Right renal cortex interstitium (tissue), 3 donors: ENCODE measurements at regions not wholly inside any gene's neighbourhood (a gene's known extent, or its start where the extent isn't known, plus 50 kb on each side); places are given as distances from the start of the nearest gene placed in this dataset.

Experiments
- DNase-seq, 3 donors: peaks; one replicate each; pipeline ENCODE4 v3.0.0-alpha.2; 2013; ENCODE audit warnings: low read depth in 3 of 3, low spot score in 2 of 3

GRCh38 chr5:124796495-124796894 is 50.1 kb upstream of the ZNF608 start:
- no peak for DNase-seq

DNA sequence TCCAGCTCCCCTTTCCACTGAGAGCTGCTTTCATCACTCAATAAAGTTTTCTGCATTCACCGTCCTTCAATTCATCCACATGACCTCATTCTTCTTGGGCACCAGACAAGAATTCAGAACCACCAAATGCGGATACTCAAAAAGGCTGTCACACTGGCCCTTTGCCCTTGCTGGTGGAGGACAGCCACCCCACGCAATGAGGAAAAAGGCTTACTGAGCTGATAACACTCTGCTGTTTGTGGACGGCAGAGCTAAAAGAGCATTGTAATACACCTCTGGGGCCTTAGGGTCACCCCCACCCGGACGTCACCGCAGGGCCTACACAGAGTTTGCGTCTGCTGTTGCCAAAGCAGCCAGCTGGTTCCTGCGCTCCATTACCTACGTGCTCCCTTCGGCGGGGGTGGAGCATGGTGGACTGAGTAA is 51.2 kb upstream of the ZNF608 start:
- DNase-seq = no peak

DNA sequence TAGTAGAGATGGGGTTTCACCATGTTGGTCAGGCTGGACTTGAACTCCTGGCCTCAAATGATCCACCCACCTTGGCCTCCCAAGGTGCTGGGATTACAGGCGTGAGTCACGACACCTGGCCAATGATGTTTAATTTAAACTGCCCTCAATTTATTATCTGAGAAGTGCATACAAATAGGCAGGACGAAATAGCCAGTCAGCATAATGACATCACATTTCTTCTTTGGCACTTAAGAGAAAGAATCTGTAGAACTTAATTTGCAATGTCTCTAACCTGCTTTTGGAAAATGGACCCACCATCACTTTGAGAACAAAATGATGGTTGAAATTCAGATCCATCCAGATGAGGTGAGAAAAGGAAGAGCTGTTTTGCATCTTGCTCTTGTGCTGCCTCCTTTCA is 52.5 kb upstream of the ZNF608 start:
- no peak for DNase-seq

- no peak for DNase-seq
These were observed 55.1 kb upstream of the ZNF608 start for GRCh38 chr5:124801551-124801950.

DNA sequence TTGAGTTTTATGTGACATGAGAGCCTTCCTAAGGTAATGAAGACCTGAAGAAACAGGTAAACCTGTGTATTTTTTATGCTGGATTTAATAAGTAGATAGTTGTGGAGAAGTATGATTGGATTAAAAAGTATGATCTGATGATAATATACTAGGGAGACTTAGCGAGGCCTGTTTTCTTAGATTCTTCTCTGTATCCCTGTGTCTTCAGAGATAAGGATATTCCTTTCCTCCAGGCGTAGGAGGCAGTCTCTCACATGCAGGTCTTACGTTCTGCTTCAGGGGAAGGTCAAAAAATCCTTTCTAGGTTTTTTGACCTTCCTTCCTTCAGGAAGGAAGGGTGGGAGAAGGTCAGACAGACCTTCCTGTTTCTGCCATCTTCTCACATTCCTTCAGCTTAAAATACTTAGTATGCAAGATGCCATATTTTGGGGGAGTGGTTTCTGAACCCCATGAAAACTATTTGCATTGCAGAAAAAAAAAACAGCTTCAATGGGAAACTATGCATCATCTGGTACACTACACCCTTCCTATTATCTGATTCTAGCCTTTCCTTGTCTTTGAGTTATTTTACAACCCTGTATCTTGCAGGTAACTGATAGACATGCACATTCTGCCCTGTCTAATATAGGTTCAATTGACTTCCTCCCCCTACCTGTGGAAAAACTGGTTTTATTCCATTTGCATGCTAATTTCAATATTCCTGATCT is 57.3 kb upstream of the ZNF608 start:
- no peak for DNase-seq

DNA sequence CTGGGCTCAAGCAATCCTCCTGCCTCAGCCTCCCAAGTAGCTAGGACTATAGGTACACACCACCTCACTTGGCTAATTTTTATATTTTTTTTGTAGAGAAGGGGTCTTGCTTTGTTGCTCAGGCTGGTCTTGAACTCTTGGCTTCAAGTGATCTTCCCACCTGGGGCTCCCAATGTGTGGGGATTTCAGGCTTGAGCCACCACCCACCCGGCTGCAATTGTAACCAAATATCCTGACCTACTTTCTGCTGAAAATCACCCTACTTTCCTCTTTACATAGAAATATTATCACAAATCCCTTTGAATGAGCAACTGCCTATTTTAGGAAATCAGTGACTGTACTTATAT is 59.6 kb upstream of the ZNF608 start:
- no peak for DNase-seq

DNA sequence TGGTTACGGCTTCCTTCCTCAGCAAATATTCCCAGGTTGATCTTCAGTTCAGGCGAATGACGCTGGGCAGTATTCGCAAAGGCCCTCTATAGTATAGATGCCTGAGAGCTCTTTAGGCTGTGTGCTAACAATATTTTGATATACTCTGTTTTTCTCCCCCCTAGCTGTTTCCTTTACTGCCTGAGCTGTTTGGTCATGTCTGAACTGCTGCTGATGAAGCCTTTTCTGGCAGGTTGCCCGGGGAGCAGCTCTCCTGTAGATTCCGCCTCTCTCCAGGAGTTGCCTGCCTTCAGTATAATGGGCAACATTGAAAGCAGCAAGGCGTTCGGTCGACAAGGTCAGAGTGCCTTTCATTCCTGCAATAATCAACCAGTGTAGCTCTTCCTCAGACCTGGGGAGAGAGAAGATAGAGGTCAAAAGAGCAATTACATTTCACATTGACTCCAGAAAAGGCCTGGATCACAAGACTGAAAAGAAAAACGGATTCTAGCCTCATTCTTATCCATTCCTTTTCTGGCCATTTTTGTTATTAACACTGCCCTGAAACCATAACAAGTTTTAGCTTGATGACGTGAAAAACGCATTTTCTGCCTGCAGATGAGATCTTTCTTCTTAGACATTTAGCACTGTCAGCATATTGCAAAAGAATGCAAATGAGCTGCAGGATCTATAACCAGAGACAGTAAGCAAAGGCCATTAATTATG is 60.1 kb upstream of the ZNF608 start:
- peak; percentile 72 to 82 (median 82) for DNase-seq

DNA sequence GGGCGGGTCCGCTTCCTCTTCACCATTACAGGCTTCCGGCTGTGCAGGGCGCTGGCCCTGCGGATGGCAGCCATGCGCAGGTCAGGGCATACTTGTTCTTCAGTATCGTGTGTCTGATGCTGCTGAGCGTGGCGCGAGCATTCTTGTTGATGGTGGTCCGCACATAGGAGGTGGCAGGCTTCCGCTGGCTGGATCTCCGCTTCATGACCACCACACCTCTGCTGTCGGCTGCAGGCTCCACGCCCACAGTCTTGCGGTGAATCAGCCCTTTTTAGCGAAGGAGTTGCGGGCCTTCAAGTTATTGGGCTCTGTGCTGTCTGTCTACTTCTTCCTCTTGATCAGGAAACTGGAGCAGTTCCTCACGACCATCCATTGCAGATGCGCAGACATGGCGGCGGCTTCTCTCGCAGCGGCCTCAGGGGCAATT is 62.4 kb upstream of the ZNF608 start:
- no peak for DNase-seq

- no peak for DNase-seq
These were observed 64.1 kb upstream of the ZNF608 start for GRCh38 chr5:124810396-124811006.

DNA sequence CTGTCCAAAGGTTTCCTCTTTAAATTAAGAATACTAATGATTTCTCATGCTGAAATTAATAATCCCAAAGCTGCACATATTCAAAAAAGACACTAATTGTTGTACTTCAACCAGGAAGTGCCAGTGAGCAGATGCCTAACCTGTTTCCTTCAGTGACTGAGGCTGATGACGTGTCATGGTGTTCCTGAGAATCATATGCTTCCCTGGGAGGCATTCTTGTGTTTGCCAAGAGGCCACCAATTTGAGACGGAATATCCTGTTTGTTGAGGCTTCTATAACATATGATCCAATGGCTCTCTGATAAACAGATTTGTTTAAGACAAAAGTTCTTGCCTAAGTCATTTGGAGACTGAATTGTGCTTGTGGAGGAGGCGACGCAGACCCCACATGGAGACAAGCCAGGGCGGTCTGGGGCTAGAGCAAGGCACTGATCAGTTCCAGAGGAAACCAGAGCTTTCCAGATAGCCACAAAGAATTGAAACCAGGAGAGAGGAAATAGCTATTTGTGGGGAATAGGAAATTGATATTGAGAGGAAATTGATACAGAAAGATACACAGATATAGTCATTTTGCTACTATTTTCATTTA is 66.4 kb upstream of the ZNF608 start:
- DNase-seq = no peak

DNA sequence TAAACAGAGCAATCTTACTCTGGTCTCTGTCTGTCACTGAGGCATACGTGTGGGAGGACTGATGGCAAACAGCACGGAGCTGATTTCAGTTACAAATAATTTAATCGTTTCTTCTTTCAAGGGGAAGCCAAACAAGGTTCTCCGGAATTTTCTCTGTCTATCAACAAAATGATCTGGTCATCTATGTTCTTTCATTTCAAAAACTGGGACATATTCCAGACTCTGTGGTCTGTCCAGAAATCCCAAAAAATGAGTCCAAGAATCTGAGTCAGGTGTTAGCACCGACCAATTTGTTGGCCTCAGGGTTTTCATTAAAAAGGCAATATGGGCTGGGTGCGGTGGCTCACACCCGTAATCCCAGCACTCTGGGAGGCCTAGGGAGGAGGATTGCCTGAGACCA is 69.9 kb upstream of the ZNF608 start:
- DNase-seq = no peak

DNA sequence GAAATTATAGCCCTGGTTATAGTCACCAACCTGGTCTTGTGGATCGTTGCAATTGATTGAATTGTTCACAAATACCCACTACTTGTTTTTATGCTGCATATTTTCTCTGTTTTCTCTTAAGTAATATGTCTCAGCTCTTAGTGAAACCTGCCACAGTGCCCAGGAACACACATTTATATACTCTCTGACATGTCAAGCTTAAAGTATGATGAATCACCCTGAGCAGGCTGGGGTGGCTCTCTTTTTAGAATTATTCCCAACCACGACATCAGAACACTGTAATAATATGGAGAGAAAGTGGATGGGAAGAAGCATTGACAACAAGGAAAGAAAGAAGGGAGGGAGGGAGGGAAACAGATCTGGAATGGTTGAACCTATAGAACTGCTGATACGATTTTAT is 72.8 kb upstream of the ZNF608 start:
- DNase-seq = no peak

GRCh38 chr5:124822647-124823046 is 76.2 kb upstream of the ZNF608 start:
- no peak for DNase-seq

- DNase-seq = no peak
These were observed 76.9 kb upstream of the ZNF608 start for GRCh38 chr5:124823380-124823779.

DNA sequence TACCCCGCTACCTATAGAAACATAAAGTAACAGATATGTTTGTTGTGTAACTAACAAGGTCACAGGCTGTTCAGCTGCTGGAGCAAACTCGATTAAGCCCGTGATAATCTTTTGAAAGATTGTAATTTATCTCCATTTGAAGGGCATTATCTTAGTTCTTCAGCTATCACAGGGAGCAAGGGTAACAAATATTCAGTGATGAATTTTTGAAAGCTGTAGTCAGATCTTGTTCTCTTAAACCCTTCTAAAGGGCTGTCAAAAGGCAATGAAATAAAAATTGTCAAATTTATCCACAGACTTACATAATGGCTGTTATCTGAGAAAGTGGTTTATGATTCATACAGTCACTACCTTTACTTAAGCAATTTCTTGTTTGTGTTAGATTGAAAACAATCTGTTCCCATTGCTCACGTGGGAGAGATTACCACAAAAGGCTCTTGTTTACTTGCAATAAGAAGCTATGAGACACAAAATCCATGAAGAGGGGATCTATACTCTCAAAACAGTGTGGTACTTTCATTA is 78.3 kb upstream of the ZNF608 start:
- no peak for DNase-seq

DNA sequence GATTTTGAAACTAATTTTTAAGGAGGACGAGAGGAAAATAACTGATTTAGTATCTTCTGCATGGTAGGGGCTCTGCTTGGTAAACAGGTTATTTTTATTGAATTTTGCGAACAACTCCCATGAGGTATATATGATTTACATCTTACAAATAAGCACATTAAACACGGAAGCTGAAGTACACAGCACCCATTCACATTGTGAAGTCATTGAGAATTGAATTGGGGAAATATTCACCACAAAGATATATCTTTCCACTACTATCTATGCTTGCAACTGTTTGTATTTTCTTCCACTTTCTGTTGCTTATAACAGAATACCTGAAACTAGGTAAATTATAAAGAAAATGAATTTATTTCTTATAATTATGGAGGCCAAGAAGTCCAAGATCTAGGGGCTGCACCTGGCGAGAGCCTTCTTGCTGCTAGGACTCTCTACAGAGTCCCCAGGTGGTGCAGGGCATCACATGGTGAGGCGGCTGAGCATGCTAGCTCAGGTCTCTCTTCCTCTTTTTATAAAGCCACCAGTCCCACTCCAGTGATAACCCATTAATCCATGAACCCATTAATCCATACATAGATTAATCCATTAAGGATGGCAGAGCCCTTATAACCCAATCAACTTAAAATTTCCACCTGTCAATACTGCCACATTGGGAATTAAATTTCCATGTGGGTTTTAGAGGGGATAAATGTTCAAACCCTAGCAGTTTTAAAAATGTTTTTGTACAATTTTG is 79.0 kb upstream of the ZNF608 start:
- no peak for DNase-seq

DNA sequence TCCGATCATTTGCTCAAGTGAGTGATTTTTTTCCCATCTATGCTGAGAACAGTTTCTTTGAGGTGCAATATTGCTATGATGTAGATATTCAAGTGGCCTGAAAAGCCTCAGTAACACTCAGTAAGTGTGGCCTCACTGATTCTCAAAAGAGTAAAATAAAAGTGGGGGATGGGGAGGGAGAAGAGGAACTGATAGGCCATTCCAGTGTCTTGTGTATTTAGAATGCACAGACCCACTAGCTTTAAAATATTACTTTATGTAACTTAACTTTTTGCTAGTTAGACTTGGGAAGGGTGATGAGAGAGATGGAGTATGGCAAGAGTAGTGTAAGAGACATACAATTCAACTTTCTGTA is 79.5 kb upstream of the ZNF608 start:
- DNase-seq = no peak

DNA sequence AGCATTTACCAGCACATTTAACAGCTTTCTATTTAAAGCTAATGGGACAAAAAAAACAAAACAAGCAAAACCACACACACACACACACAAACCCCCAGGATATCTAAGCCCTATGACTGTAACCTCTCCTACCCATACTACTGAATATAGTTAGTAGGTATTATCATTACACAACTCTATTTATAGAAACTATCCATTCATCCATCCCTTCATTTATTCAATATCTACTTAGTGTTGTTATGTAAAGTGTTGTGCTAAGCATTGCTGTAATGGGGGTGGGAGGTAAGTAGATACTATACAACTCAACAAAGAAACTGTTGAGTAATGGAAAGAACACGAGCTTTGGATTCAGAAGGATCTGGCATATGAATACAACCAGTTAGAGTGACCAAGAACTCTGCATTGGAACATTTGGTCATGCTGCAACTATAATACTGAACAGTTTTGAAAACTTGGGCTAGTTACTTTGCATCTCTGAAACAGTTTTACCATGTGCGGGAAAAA is 82.3 kb upstream of the ZNF608 start:
- DNase-seq = no peak

- no peak for DNase-seq
These were observed 85.3 kb upstream of the ZNF608 start for GRCh38 chr5:124831687-124832240.

DNA sequence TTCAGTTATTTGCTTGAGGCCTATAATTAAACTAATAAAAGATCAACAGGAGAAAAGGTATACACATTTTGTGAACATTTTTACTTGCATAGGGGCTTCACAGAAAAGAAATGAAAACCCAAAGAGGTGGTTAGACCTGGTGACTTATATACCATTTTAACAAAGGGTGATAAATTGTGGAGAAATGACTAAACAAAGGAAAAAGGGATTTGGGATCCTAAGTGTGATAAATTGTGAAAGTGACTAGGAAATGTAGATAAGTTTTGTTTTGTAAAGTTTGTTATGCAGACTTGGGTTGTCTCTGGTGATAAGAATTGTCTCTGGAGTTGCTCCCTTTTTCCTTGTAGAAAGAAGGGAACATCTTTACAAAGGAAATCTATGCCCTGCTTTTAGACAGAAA is 86.1 kb upstream of the ZNF608 start:
- no peak for DNase-seq
